IMR-90 (cell line): ENCODE measurements at regions not wholly inside any gene's neighbourhood (a gene's known extent, or its start where the extent isn't known, plus 50 kb on each side); places are given as distances from the start of the nearest gene placed in this dataset.

Experiments
- ATAC-seq: fragments of 200-7000 bp; cut with Tn5 transposase; 2 replicates; pipeline ENCODE4 v1.9.1; 2020; ENCODE audit warnings: low read depth, mild to moderate bottlenecking, moderate library complexity
- BruUV-seq: library from RNA; stranded (reverse); fragments of 400-500 nt; replicated peaks from 2 replicates; lab custom pipeline; 2021; lab: Mats Ljungman, UMichigan
- CTCF ChIA-PET: fragments of 300-600 bp; formaldehyde crosslinking; extraction: SDS; loops from one replicate; lab custom pipeline; 2021; ENCODE audit warnings: antibody characterized with exemption; lab: Yijun Ruan, JAX
- POLR2A ChIA-PET: fragments of 300-600 bp; sonication (Branson Sonifier 250); formaldehyde crosslinking; loops from one replicate; lab custom pipeline; 2022; ENCODE audit warnings: antibody characterized with exemption; ENCODE audit not compliant: unreplicated experiment; lab: Charles Lee
- DNase-seq: peaks from one replicate; pipeline ENCODE4 v3.0.0; 2013
- H2AFZ ChIP-seq: replicated peaks from 2 replicates; pipeline ENCODE3; 2013; ENCODE audit warnings: low read length, mild to moderate bottlenecking; ENCODE audit not compliant: poor library complexity
- H2AK5ac ChIP-seq: 2 replicates; pipeline ENCODE4 v1.6.1; 2013; ENCODE audit warnings: low read depth, low read length, inconsistent platforms
- H2AK9ac ChIP-seq: replicated peaks from 2 replicates; pipeline ENCODE3; 2013; ENCODE audit warnings: mild to moderate bottlenecking, low read depth, low read length, moderate library complexity; ENCODE audit not compliant: poor library complexity
- H2BK120ac ChIP-seq: 2 replicates; pipeline ENCODE4 v1.6.1; 2013; ENCODE audit warnings: low read depth, low read length, inconsistent platforms
- H2BK15ac ChIP-seq: 3 replicates; pipeline ENCODE4 v1.6.1; 2013; ENCODE audit warnings: low read depth, low read length, inconsistent platforms
- H2BK20ac ChIP-seq: 2 replicates; pipeline ENCODE4 v1.6.1; 2013; ENCODE audit warnings: low read depth, mild to moderate bottlenecking, inconsistent platforms, low read length, moderate library complexity
- H2BK5ac ChIP-seq: 2 replicates; pipeline ENCODE4 v1.6.1; 2013; ENCODE audit warnings: mild to moderate bottlenecking, low read depth, low read length, inconsistent platforms; ENCODE audit not compliant: poor library complexity, severe bottlenecking
- H3K14ac ChIP-seq: replicated peaks from 2 replicates; pipeline ENCODE4 v1.6.1; 2013; ENCODE audit warnings: low read depth, low read length, inconsistent platforms
- H3K18ac ChIP-seq: 2 replicates; pipeline ENCODE4 v1.6.1; 2013; ENCODE audit warnings: low read depth, low read length, control low read depth
- H3K23ac ChIP-seq: 2 replicates; pipeline ENCODE4 v1.6.1; 2013; ENCODE audit warnings: low read depth, low read length, inconsistent platforms
- H3K27ac ChIP-seq: 2 replicates; pipeline ENCODE4 v1.5.1; 2013; ENCODE audit warnings: mild to moderate bottlenecking, control low read depth, low read length; ENCODE audit not compliant: insufficient read depth
- H3K27me3 ChIP-seq: 2 replicates; pipeline ENCODE4 v1.6.1; 2013; ENCODE audit warnings: low read length; ENCODE audit not compliant: control insufficient read depth, insufficient read depth
- H3K36me3 ChIP-seq: 2 replicates; pipeline ENCODE4 v1.6.1; 2013; ENCODE audit warnings: low read length, mixed read lengths; ENCODE audit not compliant: control insufficient read depth, insufficient read depth
- H3K4ac ChIP-seq: 2 replicates; pipeline ENCODE4 v1.6.1; 2013; ENCODE audit warnings: low read depth, low read length, inconsistent platforms
- H3K4me1 ChIP-seq: 2 replicates; pipeline ENCODE4 v1.6.1; 2013; ENCODE audit warnings: low read length, mixed read lengths; ENCODE audit not compliant: control insufficient read depth, insufficient read depth
- H3K4me2 ChIP-seq: 2 replicates; pipeline ENCODE4 v1.6.1; 2013; ENCODE audit warnings: low read depth, mild to moderate bottlenecking, control low read depth, low read length, moderate library complexity
- H3K4me3 ChIP-seq: 2 replicates; pipeline ENCODE4 v1.5.1; 2013; ENCODE audit warnings: low read depth, mild to moderate bottlenecking, control low read depth, low read length, moderate library complexity; ENCODE audit not compliant: insufficient read depth
- H3K56ac ChIP-seq: 2 replicates; pipeline ENCODE4 v1.6.1; 2013; ENCODE audit warnings: low read length, inconsistent platforms; ENCODE audit not compliant: insufficient read depth; ENCODE audit errors: extremely low read depth
- H3K79me1 ChIP-seq, 2 experiments: 2 replicates each; pipeline ENCODE4 v1.6.1; 2013; ENCODE audit warnings: low read length in 2 of 2, inconsistent platforms in 1 of 2, low read depth in 1 of 2
- H3K9ac ChIP-seq: 2 replicates; pipeline ENCODE4 v1.6.1; 2013; ENCODE audit warnings: low read depth, low read length, control low read depth
- H3K9me1 ChIP-seq: 2 replicates; pipeline ENCODE4 v1.6.1; 2013; ENCODE audit warnings: low read length, inconsistent platforms; ENCODE audit not compliant: insufficient read depth
- H3K9me3 ChIP-seq: 2 replicates; pipeline ENCODE4 v1.6.1; 2013; ENCODE audit warnings: low read length; ENCODE audit not compliant: control insufficient read depth, insufficient read depth
- H4K20me1 ChIP-seq: 2 replicates; pipeline ENCODE4 v1.6.1; 2013; ENCODE audit warnings: low read length, inconsistent platforms; ENCODE audit not compliant: insufficient read depth
- H4K5ac ChIP-seq: 2 replicates; pipeline ENCODE4 v1.6.1; 2013; ENCODE audit warnings: mild to moderate bottlenecking, low read depth, low read length, control low read depth
- H4K8ac ChIP-seq, 2 experiments: 2 replicates each; pipeline ENCODE4 v1.6.1; 2013; ENCODE audit warnings: low read depth in 2 of 2, low read length in 2 of 2, control low read depth in 1 of 2, inconsistent platforms in 1 of 2
- H4K91ac ChIP-seq: 2 replicates; pipeline ENCODE4 v1.6.1; 2013; ENCODE audit warnings: low read depth, low read length, inconsistent platforms; ENCODE audit not compliant: insufficient read depth
- BHLHE40 ChIP-seq: fragments of 150-350 bp; IDR thresholded peaks from 2 replicates; pipeline ENCODE4 v1.6.1; 2016; ENCODE audit warnings: mild to moderate bottlenecking, low read depth, low read length
- CEBPB ChIP-seq: IDR thresholded peaks from 2 replicates; pipeline ENCODE4 v1.6.1; 2012; ENCODE audit warnings: low read depth, low read length, improper control_type of control experiment
- CHD1 ChIP-seq: IDR thresholded peaks from 2 replicates; pipeline ENCODE4 v1.6.1; 2012; ENCODE audit warnings: low read depth, low read length, improper control_type of control experiment
- FOS ChIP-seq: fragments of 150-350 bp; IDR thresholded peaks from 2 replicates; pipeline ENCODE4 v1.6.1; 2016; ENCODE audit warnings: low read depth, low read length
- MAFK ChIP-seq: IDR thresholded peaks from 2 replicates; pipeline ENCODE4 v1.6.1; 2012; ENCODE audit warnings: low read depth, low read length, improper control_type of control experiment
- MXI1 ChIP-seq: IDR thresholded peaks from 2 replicates; pipeline ENCODE4 v1.6.1; 2012; ENCODE audit warnings: low read depth, mild to moderate bottlenecking, low read length, moderate library complexity, borderline replicate concordance
- NFE2L2 ChIP-seq: fragments of 150-350 bp; IDR thresholded peaks from 2 replicates; pipeline ENCODE4 v1.6.1; 2016; ENCODE audit warnings: low read depth, mild to moderate bottlenecking, low read length
- POLR2A ChIP-seq: IDR thresholded peaks from 2 replicates; pipeline ENCODE4 v1.6.1; 2012; ENCODE audit warnings: mild to moderate bottlenecking, low read depth, low read length
- RAD21 ChIP-seq: IDR thresholded peaks from 2 replicates; pipeline ENCODE4 v1.6.1; 2012; ENCODE audit warnings: low read length, improper control_type of control experiment
- RCOR1 ChIP-seq: IDR thresholded peaks from 2 replicates; pipeline ENCODE4 v1.6.1; 2012; ENCODE audit warnings: mild to moderate bottlenecking, low read length, improper control_type of control experiment; ENCODE audit not compliant: insufficient replicate concordance
- RFX5 ChIP-seq: IDR thresholded peaks from 2 replicates; pipeline ENCODE4 v1.8.0; 2012; ENCODE audit warnings: low read depth, mild to moderate bottlenecking, low read length, moderate library complexity
- SMC3 ChIP-seq: fragments of 150-350 bp; IDR thresholded peaks from 2 replicates; pipeline ENCODE4 v1.6.1; 2016; ENCODE audit warnings: low read depth, mild to moderate bottlenecking, antibody characterized with exemption, low read length, moderate library complexity
- USF2 ChIP-seq: fragments of 150-350 bp; IDR thresholded peaks from 2 replicates; pipeline ENCODE4 v1.6.1; 2017; ENCODE audit warnings: mild to moderate bottlenecking, antibody characterized with exemption, low read length, low read depth
- WGBS, 2 experiments: methylation state at CpG; one replicate each; pipeline versions ENCODE4 v1.1.5 to v1.1.7; 2013; ENCODE audit warnings: missing lambda C conversion rate in 2 of 2; ENCODE audit not compliant: insufficient read length in 1 of 2; ENCODE audit errors: extremely low coverage in 2 of 2; 5-methylcytosine and 5-hydroxymethylcytosine counted together
- dilution Hi-C: fragments of 300-500 bp; cut with HindIII; formaldehyde crosslinking; loops from one replicate; pipeline ENCODE4 v1.14.3; 2018; ENCODE audit warnings: low sequenced_read_pairs; ENCODE audit not compliant: unreplicated experiment
- in situ Hi-C: fragments of 300-500 bp; cut with MboI; formaldehyde crosslinking; loops from 3 replicates; pipeline ENCODE4 v1.14.3; 2019; ENCODE audit warnings: low sequenced_read_pairs, inconsistent platforms, mixed read lengths
- intact Hi-C: fragments of 100-400 bp; cut with micrococcal nuclease; formaldehyde crosslinking; loops from 2 replicates; pipeline ENCODE4 v1.10.0; 2022
- TF ChIP-seq, protein P1 (sequence below): fragments of 150-350 bp; IDR thresholded peaks from 2 replicates; pipeline ENCODE4 v1.6.1; 2016; ENCODE audit warnings: low read depth, mild to moderate bottlenecking, low read length, moderate library complexity, borderline replicate concordance

GRCh38 chr20:12414446-12415274, 497.0 kb downstream of the BTBD3 start:
- no peak overlapping the region for H3K14ac ChIP-seq
- no peak overlapping the region for H4K5ac ChIP-seq
- no peaks in the 10 kb centered on the region for H4K20me1 ChIP-seq
- H2BK20ac ChIP-seq, result no peak overlapping the region
- no peak overlapping the region for H3K4ac ChIP-seq
- CTCF ChIA-PET, result no interaction called here
- in situ Hi-C loops, result no loop called here
- no peak overlapping the region for H3K27ac ChIP-seq
- WGBS, 2 experiments, result 0% methylated on average over 1 of the region's 10 CpGs; no CpG with 5 or more reads in 1 of the 2 experiments
- H2BK5ac ChIP-seq, result no peak overlapping the region
- ATAC-seq (no peak), DNase-seq (no peak)
- no peak overlapping the region for H4K8ac ChIP-seq
- no peak for TF ChIP-seq BHLHE40
- no peak for TF ChIP-seq NFE2L2
- TF ChIP-seq SMC3, result no peak
- no peak for TF ChIP-seq USF2
- no peak for TF ChIP-seq MAFK
- TF ChIP-seq FOS, result no peak
- TF ChIP-seq, protein P1, sequence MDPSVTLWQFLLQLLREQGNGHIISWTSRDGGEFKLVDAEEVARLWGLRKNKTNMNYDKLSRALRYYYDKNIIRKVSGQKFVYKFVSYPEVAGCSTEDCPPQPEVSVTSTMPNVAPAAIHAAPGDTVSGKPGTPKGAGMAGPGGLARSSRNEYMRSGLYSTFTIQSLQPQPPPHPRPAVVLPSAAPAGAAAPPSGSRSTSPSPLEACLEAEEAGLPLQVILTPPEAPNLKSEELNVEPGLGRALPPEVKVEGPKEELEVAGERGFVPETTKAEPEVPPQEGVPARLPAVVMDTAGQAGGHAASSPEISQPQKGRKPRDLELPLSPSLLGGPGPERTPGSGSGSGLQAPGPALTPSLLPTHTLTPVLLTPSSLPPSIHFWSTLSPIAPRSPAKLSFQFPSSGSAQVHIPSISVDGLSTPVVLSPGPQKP, result no peak
- no peak for TF ChIP-seq CHD1
- no peak for TF ChIP-seq POLR2A
- no peak for TF ChIP-seq MXI1
- no peak for TF ChIP-seq RCOR1
- no peak for TF ChIP-seq RFX5
- TF ChIP-seq RAD21, result no peak
- TF ChIP-seq CEBPB, result no peak
- peaks cover 20% of the 10 kb centered on the region for H3K9me3 ChIP-seq
- no peak overlapping the region for H3K9ac ChIP-seq
- H3K27me3 ChIP-seq, result no peaks in the 10 kb centered on the region
- H2BK120ac ChIP-seq, result no peak overlapping the region
- dilution Hi-C loops, result no loop called here
- no peak overlapping the region for H3K4me2 ChIP-seq
- no peak overlapping the region for H2AK5ac ChIP-seq
- no peaks in the 10 kb centered on the region for H3K79me1 ChIP-seq
- H3K36me3 ChIP-seq, result no peaks in the 10 kb centered on the region
- no peaks in the 10 kb centered on the region for H3K4me1 ChIP-seq
- no peak overlapping the region for H2AFZ ChIP-seq
- no peak overlapping the region for H3K4me3 ChIP-seq
- no peaks in the 10 kb centered on the region for H3K9me1 ChIP-seq
- no peak overlapping the region for H2AK9ac ChIP-seq
- H4K91ac ChIP-seq, result no peak overlapping the region
- H3K18ac ChIP-seq, result no peak overlapping the region
- POLR2A ChIA-PET, result no interaction called here
- intact Hi-C loops, result no loop called here
- H2BK15ac ChIP-seq, result no peak overlapping the region
- no TSS peak for BruUV-seq
- H3K23ac ChIP-seq, result no peak overlapping the region
- H3K56ac ChIP-seq, result no peak overlapping the region
